ENCODE measurements at regions not wholly inside any gene's neighbourhood (a gene's known extent, or its start where the extent isn't known, plus 50 kb on each side); places are given as distances from the start of the nearest gene placed in this dataset.

- intact Hi-C loops (cut with micrococcal nuclease) = no loop called here
- no peaks in the 10 kb centered on the region for H3K27me3 ChIP-seq (ENCODE audit: control insufficient read depth in 2 of 2, insufficient read depth in 2 of 2, low read length in 2 of 2)
- no peak overlapping the region for H3K27ac Mint-ChIP-seq
- ATAC-seq (no peak), DNase-seq (no peak)
- H3K4me1 Mint-ChIP-seq = no peaks in the 10 kb centered on the region
- no peaks in the 10 kb centered on the region for H3K36me3 Mint-ChIP-seq
- peaks cover 0 to 7% (median 4%) of the 10 kb centered on the region in 5 donors for H3K27me3 Mint-ChIP-seq
- CTCF ChIA-PET = no interaction called here
- H3K9me3 Mint-ChIP-seq = peaks cover 0 to 7% (median 0%) of the 10 kb centered on the region in 11 donors
- no peak overlapping the region for H3K27ac ChIP-seq (ENCODE audit: low read depth, low read length)
- POLR2A ChIA-PET = no interaction called here
- H3K36me3 ChIP-seq (ENCODE audit: control insufficient read depth in 2 of 3, insufficient read depth in 3 of 3, low read length in 3 of 3) = no peaks in the 10 kb centered on the region
- H3K9me3 ChIP-seq (ENCODE audit: control insufficient read depth in 2 of 3, low read length in 3 of 3) = no peaks in the 10 kb centered on the region
- H3K4me3 Mint-ChIP-seq = no peak overlapping the region
- H3K4me3 ChIP-seq (ENCODE audit: low read length) = no peak overlapping the region
- no peaks in the 10 kb centered on the region for H3K4me1 ChIP-seq (ENCODE audit: control insufficient read depth in 2 of 2, insufficient read depth in 2 of 2, low read length in 2 of 2)
Observed at GRCh38 chr5:167800427-167800826, 491.0 kb upstream of the WWC1 start.

- no peaks in the 10 kb centered on the region for H3K9me3 ChIP-seq (ENCODE audit: control insufficient read depth in 2 of 3, low read length in 3 of 3)
- H3K27ac ChIP-seq (ENCODE audit: low read depth, low read length) = no peak overlapping the region
- POLR2A ChIA-PET = no interaction called here
- no peaks in the 10 kb centered on the region for H3K36me3 Mint-ChIP-seq
- H3K27me3 ChIP-seq (ENCODE audit: control insufficient read depth in 2 of 2, insufficient read depth in 2 of 2, low read length in 2 of 2) = no peaks in the 10 kb centered on the region
- no peaks in the 10 kb centered on the region for H3K4me1 ChIP-seq (ENCODE audit: control insufficient read depth in 2 of 2, insufficient read depth in 2 of 2, low read length in 2 of 2)
- intact Hi-C loops (cut with micrococcal nuclease) = no loop called here
- ATAC-seq (no peak), DNase-seq (no peak)
- no peaks in the 10 kb centered on the region for H3K36me3 ChIP-seq (ENCODE audit: control insufficient read depth in 2 of 3, insufficient read depth in 3 of 3, low read length in 3 of 3)
- H3K4me1 Mint-ChIP-seq = no peaks in the 10 kb centered on the region
- CTCF ChIA-PET = no interaction called here
- H3K4me3 ChIP-seq (ENCODE audit: low read length) = no peak overlapping the region
- H3K27ac Mint-ChIP-seq = no peak overlapping the region
- H3K9me3 Mint-ChIP-seq = peaks cover 0 to 7% (median 0%) of the 10 kb centered on the region in 11 donors
- H3K27me3 Mint-ChIP-seq = peaks cover 0 to 7% (median 4%) of the 10 kb centered on the region in 5 donors
- no peak overlapping the region for H3K4me3 Mint-ChIP-seq
Observed at GRCh38 chr5:167801999-167802398, 489.4 kb upstream of the WWC1 start.

GRCh38 chr5:167802755-167803431 is 488.6 kb upstream of the WWC1 start:
- H3K4me3 Mint-ChIP-seq = no peak overlapping the region
- H3K27ac ChIP-seq (ENCODE audit: low read depth, low read length) = no peak overlapping the region
- no peak for ATAC-seq

GRCh38 chr5:167804512-167805220 is 486.8 kb upstream of the WWC1 start:
- POLR2A ChIA-PET = no interaction called here
- Mint-ChIP-seq H3K4me3 (no peak overlapping the region), H3K27me3 (peaks cover 0 to 7% (median 0%) of the 10 kb centered on the region in 5 donors), H3K9me3 (peaks cover 0 to 7% (median 0%) of the 10 kb centered on the region in 11 donors), H3K27ac (no peak overlapping the region), H3K4me1 (no peaks in the 10 kb centered on the region), H3K36me3 (no peaks in the 10 kb centered on the region)
- CTCF ChIA-PET = no interaction called here
- Histone ChIP-seq H3K4me3 (ENCODE audit: low read length) (no peak overlapping the region), H3K27ac (ENCODE audit: low read depth, low read length) (no peak overlapping the region), H3K36me3 (ENCODE audit: control insufficient read depth in 2 of 3, insufficient read depth in 3 of 3, low read length in 3 of 3) (no peaks in the 10 kb centered on the region), H3K9me3 (ENCODE audit: control insufficient read depth in 2 of 3, low read length in 3 of 3) (no peaks in the 10 kb centered on the region), H3K27me3 (ENCODE audit: control insufficient read depth in 2 of 2, insufficient read depth in 2 of 2, low read length in 2 of 2) (no peaks in the 10 kb centered on the region), H3K4me1 (ENCODE audit: control insufficient read depth in 2 of 2, insufficient read depth in 2 of 2, low read length in 2 of 2) (no peaks in the 10 kb centered on the region)
- ATAC-seq (no peak), DNase-seq (no peak)
- intact Hi-C loops (cut with micrococcal nuclease) = no loop called here

More at GRCh38 chr5:167802755-167803431, 488.6 kb upstream of the WWC1 start:
- Mint-ChIP-seq H3K36me3 (no peaks in the 10 kb centered on the region), H3K4me1 (no peaks in the 10 kb centered on the region), H3K9me3 (peaks cover 0 to 7% (median 0%) of the 10 kb centered on the region in 11 donors), H3K27ac (no peak overlapping the region), H3K27me3 (peaks cover 0 to 7% (median 4%) of the 10 kb centered on the region in 5 donors)
- Histone ChIP-seq H3K27me3 (ENCODE audit: control insufficient read depth in 2 of 2, insufficient read depth in 2 of 2, low read length in 2 of 2) (no peaks in the 10 kb centered on the region), H3K9me3 (ENCODE audit: control insufficient read depth in 2 of 3, low read length in 3 of 3) (no peaks in the 10 kb centered on the region), H3K36me3 (ENCODE audit: control insufficient read depth in 2 of 3, insufficient read depth in 3 of 3, low read length in 3 of 3) (no peaks in the 10 kb centered on the region), H3K4me1 (ENCODE audit: control insufficient read depth in 2 of 2, insufficient read depth in 2 of 2, low read length in 2 of 2) (no peaks in the 10 kb centered on the region), H3K4me3 (ENCODE audit: low read length) (no peak overlapping the region)
- intact Hi-C loops (cut with micrococcal nuclease) = no loop called here
- ChIA-PET POLR2A (no interaction called here), CTCF (no interaction called here)
- no peak for DNase-seq

- ChIA-PET CTCF (no interaction called here), POLR2A (no interaction called here)
- no peak overlapping the region for H3K27ac Mint-ChIP-seq
- H3K4me1 Mint-ChIP-seq = no peaks in the 10 kb centered on the region
- H3K36me3 ChIP-seq (ENCODE audit: control insufficient read depth in 2 of 3, insufficient read depth in 3 of 3, low read length in 3 of 3) = no peaks in the 10 kb centered on the region
- no peak overlapping the region for H3K4me3 Mint-ChIP-seq
- H3K27me3 Mint-ChIP-seq = peaks cover 0 to 14% (median 5%) of the 10 kb centered on the region in 5 donors
- H3K27me3 ChIP-seq (ENCODE audit: control insufficient read depth in 2 of 2, insufficient read depth in 2 of 2, low read length in 2 of 2) = no peaks in the 10 kb centered on the region
- H3K9me3 ChIP-seq (ENCODE audit: control insufficient read depth in 2 of 3, low read length in 3 of 3) = no peaks in the 10 kb centered on the region
- H3K4me1 ChIP-seq (ENCODE audit: control insufficient read depth in 2 of 2, insufficient read depth in 2 of 2, low read length in 2 of 2) = no peaks in the 10 kb centered on the region
- ATAC-seq (no peak), DNase-seq (no peak)
- H3K4me3 ChIP-seq (ENCODE audit: low read length) = no peak overlapping the region
- H3K36me3 Mint-ChIP-seq = no peaks in the 10 kb centered on the region
- H3K27ac ChIP-seq (ENCODE audit: low read depth, low read length) = no peak overlapping the region
- peaks cover 0 to 5% (median 0%) of the 10 kb centered on the region in 11 donors for H3K9me3 Mint-ChIP-seq
- intact Hi-C loops (cut with micrococcal nuclease) = no loop called here
Observed at GRCh38 chr5:167810573-167810972, 480.9 kb upstream of the WWC1 start.

GRCh38 chr5:167812871-167813270 is 478.6 kb upstream of the WWC1 start:
- Histone ChIP-seq H3K36me3 (ENCODE audit: control insufficient read depth in 2 of 3, insufficient read depth in 3 of 3, low read length in 3 of 3) (no peaks in the 10 kb centered on the region), H3K27ac (ENCODE audit: low read depth, low read length) (no peak overlapping the region), H3K4me1 (ENCODE audit: control insufficient read depth in 2 of 2, insufficient read depth in 2 of 2, low read length in 2 of 2) (no peaks in the 10 kb centered on the region), H3K4me3 (ENCODE audit: low read length) (no peak overlapping the region), H3K9me3 (ENCODE audit: control insufficient read depth in 2 of 3, low read length in 3 of 3) (no peaks in the 10 kb centered on the region), H3K27me3 (ENCODE audit: control insufficient read depth in 2 of 2, insufficient read depth in 2 of 2, low read length in 2 of 2) (no peaks in the 10 kb centered on the region)
- intact Hi-C loops (cut with micrococcal nuclease) = no loop called here
- H3K36me3 Mint-ChIP-seq = no peaks in the 10 kb centered on the region
- no peak overlapping the region for H3K4me3 Mint-ChIP-seq
- no peak for DNase-seq
- H3K27ac Mint-ChIP-seq = no peak overlapping the region
- H3K4me1 Mint-ChIP-seq = peaks cover 0 to 4% (median 0%) of the 10 kb centered on the region in 7 donors
- peaks cover 0 to 14% (median 5%) of the 10 kb centered on the region in 5 donors for H3K27me3 Mint-ChIP-seq
- peaks cover 0 to 8% (median 0%) of the 10 kb centered on the region in 11 donors for H3K9me3 Mint-ChIP-seq
- ATAC-seq = no peak
- POLR2A ChIA-PET = no interaction called here
- CTCF ChIA-PET = no interaction called here

GRCh38 chr5:167813389-167813788 is 478.1 kb upstream of the WWC1 start:
- Mint-ChIP-seq H3K9me3 (peaks cover 0 to 8% (median 0%) of the 10 kb centered on the region in 11 donors), H3K4me1 (peaks cover 0 to 4% (median 0%) of the 10 kb centered on the region in 7 donors), H3K27me3 (peaks cover 0 to 14% (median 5%) of the 10 kb centered on the region in 5 donors), H3K27ac (no peak overlapping the region), H3K4me3 (no peak overlapping the region), H3K36me3 (no peaks in the 10 kb centered on the region)
- intact Hi-C loops (cut with micrococcal nuclease) = no loop called here
- H3K4me3 ChIP-seq (ENCODE audit: low read length) = no peak overlapping the region
- DNase-seq (no peak), ATAC-seq (no peak)
- CTCF ChIA-PET = no interaction called here
- H3K36me3 ChIP-seq (ENCODE audit: control insufficient read depth in 2 of 3, insufficient read depth in 3 of 3, low read length in 3 of 3) = no peaks in the 10 kb centered on the region
- H3K27me3 ChIP-seq (ENCODE audit: control insufficient read depth in 2 of 2, insufficient read depth in 2 of 2, low read length in 2 of 2) = no peaks in the 10 kb centered on the region
- no peaks in the 10 kb centered on the region for H3K4me1 ChIP-seq (ENCODE audit: control insufficient read depth in 2 of 2, insufficient read depth in 2 of 2, low read length in 2 of 2)
- POLR2A ChIA-PET = no interaction called here
- no peaks in the 10 kb centered on the region for H3K9me3 ChIP-seq (ENCODE audit: control insufficient read depth in 2 of 3, low read length in 3 of 3)
- H3K27ac ChIP-seq (ENCODE audit: low read depth, low read length) = no peak overlapping the region

All from naive thymus-derived CD4-positive, alpha-beta T cell (primary cell).